ENCODE measurements at regions not wholly inside any gene's neighbourhood (a gene's known extent, or its start where the extent isn't known, plus 50 kb on each side); places are given as distances from the start of the nearest gene placed in this dataset.

- H2BK5ac ChIP-seq (ENCODE audit: insufficient read length, low read length) = no peak overlapping the region
- H3K4me2 ChIP-seq (ENCODE audit: insufficient read depth, insufficient read length, low read length) = no peak overlapping the region
- H3K27ac Mint-ChIP-seq = no peak overlapping the region; a peak in 1 of 7 replicates
- TF ChIP-seq, protein P1, sequence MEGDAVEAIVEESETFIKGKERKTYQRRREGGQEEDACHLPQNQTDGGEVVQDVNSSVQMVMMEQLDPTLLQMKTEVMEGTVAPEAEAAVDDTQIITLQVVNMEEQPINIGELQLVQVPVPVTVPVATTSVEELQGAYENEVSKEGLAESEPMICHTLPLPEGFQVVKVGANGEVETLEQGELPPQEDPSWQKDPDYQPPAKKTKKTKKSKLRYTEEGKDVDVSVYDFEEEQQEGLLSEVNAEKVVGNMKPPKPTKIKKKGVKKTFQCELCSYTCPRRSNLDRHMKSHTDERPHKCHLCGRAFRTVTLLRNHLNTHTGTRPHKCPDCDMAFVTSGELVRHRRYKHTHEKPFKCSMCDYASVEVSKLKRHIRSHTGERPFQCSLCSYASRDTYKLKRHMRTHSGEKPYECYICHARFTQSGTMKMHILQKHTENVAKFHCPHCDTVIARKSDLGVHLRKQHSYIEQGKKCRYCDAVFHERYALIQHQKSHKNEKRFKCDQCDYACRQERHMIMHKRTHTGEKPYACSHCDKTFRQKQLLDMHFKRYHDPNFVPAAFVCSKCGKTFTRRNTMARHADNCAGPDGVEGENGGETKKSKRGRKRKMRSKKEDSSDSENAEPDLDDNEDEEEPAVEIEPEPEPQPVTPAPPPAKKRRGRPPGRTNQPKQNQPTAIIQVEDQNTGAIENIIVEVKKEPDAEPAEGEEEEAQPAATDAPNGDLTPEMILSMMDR (conservative IDR thresholded peaks at IDR 0.05) = no peak
- no peak overlapping the region for H2AFZ ChIP-seq (ENCODE audit: low read length)
- H2AK5ac ChIP-seq (ENCODE audit: insufficient read length, low read length) = no peak overlapping the region
- H3K4me1 Mint-ChIP-seq = peaks cover 23 to 24% of the 10 kb centered on the region in 2 experiments
- WGBS (ENCODE audit: extremely low coverage, insufficient read length, low lambda C conversion rate) = no CpG with 5 or more reads among the region's 3 CpGs
- no peaks in the 10 kb centered on the region for H3K27me3 ChIP-seq (ENCODE audit: insufficient read depth, low read length)
- H3K4me1 ChIP-seq (ENCODE audit: insufficient read depth, low read length) = peaks cover 2% of the 10 kb centered on the region
- peaks cover 2 to 5% (median 2%) of the 10 kb centered on the region in 3 experiments; a peak in 5 of 7 replicates for H3K36me3 Mint-ChIP-seq (ENCODE audit: insufficient read depth in 1 of 3, low read depth in 3 of 3)
- no peaks in the 10 kb centered on the region for H4K20me1 ChIP-seq (ENCODE audit: control insufficient read depth, insufficient read depth, insufficient read length)
- no peak overlapping the region for H3K23ac ChIP-seq (ENCODE audit: insufficient read length, low read depth, low read length)
- H4K5ac ChIP-seq (ENCODE audit: insufficient read length, low read depth, low read length) = no peak overlapping the region
- H3K9me3 Mint-ChIP-seq = peaks cover 11 to 12% of the 10 kb centered on the region in 2 experiments
- no peak overlapping the region for H4K91ac ChIP-seq (ENCODE audit: insufficient read length, low read depth, low read length)
- no peak overlapping the region for H3K4ac ChIP-seq (ENCODE audit: low read depth, low read length)
- no peak overlapping the region for H3K18ac ChIP-seq (ENCODE audit: insufficient read length, low read depth, low read length)
- H3K14ac ChIP-seq (ENCODE audit: insufficient read depth, low read length) = no peak overlapping the region
- H3K9me3 ChIP-seq (ENCODE audit: control insufficient read depth, low read depth, low read length) = no peaks in the 10 kb centered on the region
- H3K4me3 Mint-ChIP-seq = no peak overlapping the region
- no peak overlapping the region for H3T11ph ChIP-seq (ENCODE audit: low read length)
- H3K27ac ChIP-seq (ENCODE audit: insufficient read length, low read depth, low read length) = no peak overlapping the region
- no peak overlapping the region for H4K8ac ChIP-seq (replicated peaks; ENCODE audit: insufficient read length, low read depth, low read length)
- no peaks in the 10 kb centered on the region for H3K79me1 ChIP-seq (ENCODE audit: insufficient read depth, low read depth, low read length, poor library complexity, severe bottlenecking)
- DNase-seq = no peak
- H2BK15ac ChIP-seq (ENCODE audit: low read depth, low read length) = no peak overlapping the region
- no peak overlapping the region for H2BK12ac ChIP-seq (ENCODE audit: insufficient read length, low read depth, low read length)
- peaks cover 14% of the 10 kb centered on the region for H3K27me3 Mint-ChIP-seq (ENCODE audit: low read depth)
- no peaks in the 10 kb centered on the region for H3K23me2 ChIP-seq (ENCODE audit: insufficient read length, low read depth, low read length, poor library complexity, severe bottlenecking)
- no peak overlapping the region for H2BK20ac ChIP-seq (ENCODE audit: low read depth, low read length, poor library complexity, severe bottlenecking)
- no peaks in the 10 kb centered on the region for H3K79me2 ChIP-seq (ENCODE audit: insufficient read depth, low read length)
- no peak overlapping the region for H3K56ac ChIP-seq (ENCODE audit: insufficient read length, low read depth, low read length)
- H3K9ac ChIP-seq (ENCODE audit: extremely low read depth, insufficient read length, low read length) = no peak overlapping the region
- no peak overlapping the region for H2BK120ac ChIP-seq (ENCODE audit: low read depth, low read length, poor library complexity, severe bottlenecking)
Observed at GRCh38 chr16:22968931-22969330, 155.0 kb downstream of the HS3ST2 start.

Measured in H9 (cell line).